Kidney (tissue), 13 donors: ENCODE measurements at regions not wholly inside any gene's neighbourhood (a gene's known extent, or its start where the extent isn't known, plus 50 kb on each side); places are given as distances from the start of the nearest gene placed in this dataset.

Source experiments
- DNase-seq, 5 donors: peaks; one replicate each; pipeline ENCODE4 v3.0.0-alpha.2; 2013 to 2020
- FAIRE-seq: peaks from 2 replicates; lab custom pipeline; 2012; peaks lifted over from hg19 to GRCh38; lab: Jason Lieb, UNC
- H3K27ac ChIP-seq, 2 donors: one replicate each; pipeline ENCODE4 v1.7.0; 2013; ENCODE audit warnings: low read depth in 2 of 2, low read length in 2 of 2, inconsistent platforms in 1 of 2
- H3K27me3 ChIP-seq: one replicate; pipeline ENCODE4 v1.7.1; 2013; ENCODE audit warnings: low read length, inconsistent platforms; ENCODE audit not compliant: control insufficient read depth, insufficient read depth
- H3K36me3 ChIP-seq, 3 donors: one replicate each; pipeline versions ENCODE4 v1.7.0 to v1.7.1; 2013; ENCODE audit warnings: low read length in 3 of 3, control low read depth in 1 of 3, inconsistent platforms in 1 of 3; ENCODE audit not compliant: insufficient read depth in 3 of 3, control insufficient read depth in 2 of 3
- H3K4me1 ChIP-seq, 3 donors: one replicate each; pipeline versions ENCODE4 v1.7.0 to v1.7.1; 2013; ENCODE audit warnings: low read length in 3 of 3, inconsistent platforms in 1 of 3, low read depth in 1 of 3; ENCODE audit not compliant: control insufficient read depth in 2 of 3, insufficient read depth in 2 of 3
- H3K4me3 ChIP-seq, 3 donors: one replicate each; pipeline versions ENCODE4 v1.7.0 to v1.8.1; 2013; ENCODE audit warnings: low read length in 3 of 3, control low read depth in 1 of 3, inconsistent platforms in 1 of 3
- H3K9ac ChIP-seq, 3 donors: one replicate each; pipeline versions ENCODE4 v1.7.0 to v1.7.1; 2013; ENCODE audit warnings: low read length in 3 of 3, control low read depth in 1 of 3, inconsistent platforms in 1 of 3
- H3K9me3 ChIP-seq, 3 donors: one replicate each; pipeline versions ENCODE4 v1.7.0 to v1.7.1; 2013; ENCODE audit warnings: low read length in 3 of 3, control low read depth in 1 of 3, inconsistent platforms in 1 of 3; ENCODE audit not compliant: control insufficient read depth in 2 of 3, insufficient read depth in 1 of 3
- intact Hi-C: fragments of 100-400 bp; cut with DNase I; formaldehyde crosslinking; loops from one replicate; pipeline ENCODE4 v1.11.1; 2022
- TF ChIP-seq, protein P1 (sequence below): IDR thresholded peaks from 3 replicates; pipeline ENCODE4 v1.5.1; 2012; ENCODE audit warnings: mild to moderate bottlenecking, moderate library complexity, borderline replicate concordance; ENCODE audit not compliant: insufficient read depth; ENCODE audit errors: extremely low read depth
- donor health status: control.
- donor health status: control.
- donor health status: control.
- donor health status: control.
- donor health status: control.
- donor health status: DM: yes; HTN: yes; CAD: no.
- donor health status: Normal renal cell carcinoma (clear cell type).

DNA sequence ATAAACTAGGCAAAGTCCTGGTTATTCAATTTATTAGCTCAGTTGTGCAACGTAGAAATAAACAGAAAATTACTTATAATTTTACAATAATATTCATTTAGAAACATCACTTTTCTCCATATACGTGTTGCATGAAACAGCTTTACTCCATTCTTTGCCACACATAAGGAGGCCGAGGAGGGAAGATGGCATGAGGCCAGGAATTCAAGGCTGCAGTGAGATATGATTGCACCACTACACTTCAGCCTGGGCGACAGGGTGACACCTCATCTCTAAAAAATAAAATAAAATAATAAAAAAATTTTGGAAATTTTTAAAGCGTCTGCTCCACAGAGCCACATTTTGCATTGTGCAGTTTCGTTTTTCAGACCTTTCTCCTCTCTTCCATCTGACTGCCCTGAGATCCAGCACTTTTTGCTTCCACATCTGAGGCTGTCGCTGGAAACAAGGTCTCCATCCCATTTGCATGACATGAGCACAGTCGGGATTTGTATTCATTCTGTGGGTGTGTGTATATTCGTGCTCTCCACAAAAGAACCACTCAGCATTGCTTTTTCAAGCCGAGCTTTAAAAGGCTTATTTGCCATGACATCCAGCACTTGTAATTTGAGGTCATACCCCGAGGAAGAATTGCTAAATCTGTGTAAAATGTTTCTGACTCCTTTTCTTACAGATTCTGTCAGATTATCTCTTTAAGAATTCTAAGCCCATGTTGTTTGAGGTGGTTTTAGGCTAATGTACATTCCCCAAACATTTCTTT, 98.6 kb upstream of the MSX2 start:
- no peaks in the 10 kb centered on the region for H3K9me3 ChIP-seq
- intact Hi-C loops = no loop called here
- TF ChIP-seq, protein P1, sequence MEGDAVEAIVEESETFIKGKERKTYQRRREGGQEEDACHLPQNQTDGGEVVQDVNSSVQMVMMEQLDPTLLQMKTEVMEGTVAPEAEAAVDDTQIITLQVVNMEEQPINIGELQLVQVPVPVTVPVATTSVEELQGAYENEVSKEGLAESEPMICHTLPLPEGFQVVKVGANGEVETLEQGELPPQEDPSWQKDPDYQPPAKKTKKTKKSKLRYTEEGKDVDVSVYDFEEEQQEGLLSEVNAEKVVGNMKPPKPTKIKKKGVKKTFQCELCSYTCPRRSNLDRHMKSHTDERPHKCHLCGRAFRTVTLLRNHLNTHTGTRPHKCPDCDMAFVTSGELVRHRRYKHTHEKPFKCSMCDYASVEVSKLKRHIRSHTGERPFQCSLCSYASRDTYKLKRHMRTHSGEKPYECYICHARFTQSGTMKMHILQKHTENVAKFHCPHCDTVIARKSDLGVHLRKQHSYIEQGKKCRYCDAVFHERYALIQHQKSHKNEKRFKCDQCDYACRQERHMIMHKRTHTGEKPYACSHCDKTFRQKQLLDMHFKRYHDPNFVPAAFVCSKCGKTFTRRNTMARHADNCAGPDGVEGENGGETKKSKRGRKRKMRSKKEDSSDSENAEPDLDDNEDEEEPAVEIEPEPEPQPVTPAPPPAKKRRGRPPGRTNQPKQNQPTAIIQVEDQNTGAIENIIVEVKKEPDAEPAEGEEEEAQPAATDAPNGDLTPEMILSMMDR = no peak
- H3K9ac ChIP-seq = no peak overlapping the region
- H3K36me3 ChIP-seq = no peaks in the 10 kb centered on the region
- H3K4me3 ChIP-seq = no peak overlapping the region
- DNase-seq (no peak), FAIRE-seq (no peak)
- no peak overlapping the region for H3K27ac ChIP-seq
- H3K4me1 ChIP-seq = no peaks in the 10 kb centered on the region
- H3K27me3 ChIP-seq = no peaks in the 10 kb centered on the region

DNA sequence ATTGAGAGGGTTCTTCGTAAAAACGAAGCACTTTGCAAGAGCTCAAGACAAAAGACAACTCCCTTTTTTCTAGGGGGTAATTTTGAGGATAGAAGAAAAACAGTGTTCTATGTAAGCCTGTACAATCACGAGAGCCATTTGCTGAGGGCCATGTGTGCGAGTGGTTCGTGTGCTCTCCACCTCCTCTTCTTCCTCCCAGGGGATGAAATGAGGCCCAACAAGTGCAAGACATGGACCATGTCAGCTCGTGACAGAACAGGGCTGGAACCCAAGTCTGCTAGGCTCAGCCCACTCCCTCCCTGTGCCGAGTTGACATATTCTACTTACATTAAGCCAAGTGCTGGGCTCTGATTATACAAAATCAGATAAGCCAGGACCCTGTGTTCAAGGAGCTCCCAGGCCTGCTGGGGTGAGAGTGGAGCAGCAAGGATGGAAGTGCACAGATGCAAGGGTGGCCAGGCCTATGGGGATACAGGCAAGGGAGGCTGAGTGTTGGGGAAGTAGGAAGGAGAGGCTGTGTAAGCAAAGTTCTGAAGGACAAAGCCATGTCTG, 97.9 kb upstream of the MSX2 start:
- no peak overlapping the region for H3K4me3 ChIP-seq
- H3K27me3 ChIP-seq = no peaks in the 10 kb centered on the region
- DNase-seq = no peak
- TF ChIP-seq, protein P1 = no peak
- no peak overlapping the region for H3K9ac ChIP-seq
- intact Hi-C loops = no loop called here
- H3K4me1 ChIP-seq = no peaks in the 10 kb centered on the region
- FAIRE-seq = no peak
- no peaks in the 10 kb centered on the region for H3K9me3 ChIP-seq
- no peak overlapping the region for H3K27ac ChIP-seq
- no peaks in the 10 kb centered on the region for H3K36me3 ChIP-seq

DNA sequence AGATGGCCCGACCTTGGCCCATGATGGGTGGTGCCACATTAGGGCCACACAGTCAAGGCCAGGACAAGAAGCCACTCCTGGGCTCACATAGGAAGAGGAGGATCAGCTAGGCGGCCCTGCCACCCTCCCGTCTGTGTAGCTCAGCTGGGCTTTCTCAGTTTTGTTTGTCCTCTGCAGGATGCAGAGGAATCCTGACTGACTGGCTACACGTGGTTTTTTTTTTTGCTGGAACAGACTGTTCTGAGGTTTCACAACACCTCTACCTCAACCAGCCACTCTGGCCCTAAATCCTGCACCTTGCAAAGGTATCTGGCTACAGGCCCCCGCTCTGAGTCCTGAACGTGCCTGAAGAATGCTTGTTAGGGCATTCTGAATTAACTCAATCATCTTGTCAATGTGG, 88.3 kb upstream of the MSX2 start:
- H3K4me3 ChIP-seq = no peak overlapping the region
- no peaks in the 10 kb centered on the region for H3K27me3 ChIP-seq
- no peak overlapping the region for H3K27ac ChIP-seq
- H3K9ac ChIP-seq = no peak overlapping the region
- FAIRE-seq (no peak), DNase-seq (no peak)
- intact Hi-C loops = no loop called here
- TF ChIP-seq, protein P1 = no peak
- H3K4me1 ChIP-seq = no peaks in the 10 kb centered on the region
- H3K36me3 ChIP-seq = no peaks in the 10 kb centered on the region
- H3K9me3 ChIP-seq = no peaks in the 10 kb centered on the region
